Neural cell (in vitro differentiated cells): ENCODE measurements at regions not wholly inside any gene's neighbourhood (a gene's known extent, or its start where the extent isn't known, plus 50 kb on each side); places are given as distances from the start of the nearest gene placed in this dataset.

Source experiments
- H2AFZ ChIP-seq: fragments of 200-600, 300-800 bp; sonication (generic), shearing (Covaris generic); 2 replicates; pipeline ENCODE4 v1.6.0; 2014; ENCODE audit warnings: low read depth, mild to moderate bottlenecking, antibody characterized with exemption, low read length, moderate library complexity
- H3F3A ChIP-seq: fragments of 200-600 bp; shearing (Covaris generic); 2 replicates; pipeline ENCODE4 v1.6.1; 2016; ENCODE audit warnings: mild to moderate bottlenecking, moderate library complexity, mixed read lengths, antibody characterized with exemption, low read length; ENCODE audit not compliant: insufficient read depth, poor library complexity, severe bottlenecking
- H3K27ac ChIP-seq: fragments of 200-600, 300-800 bp; sonication (generic), shearing (Covaris generic); 2 replicates; pipeline ENCODE4 v1.5.1; 2014; ENCODE audit warnings: mild to moderate bottlenecking, low read length, moderate library complexity
- H3K27me3 ChIP-seq: fragments of 300-800, 200-600 bp; sonication (generic), shearing (Covaris generic); 2 replicates; pipeline ENCODE4 v1.6.0; 2014; ENCODE audit warnings: mild to moderate bottlenecking, low read depth, low read length, moderate library complexity; ENCODE audit not compliant: insufficient read depth
- H3K36me3 ChIP-seq: fragments of 300-800, 200-600 bp; sonication (generic), shearing (Covaris generic); 2 replicates; pipeline ENCODE4 v1.5.1; 2014; ENCODE audit warnings: mild to moderate bottlenecking, antibody characterized with exemption, low read length, moderate library complexity; ENCODE audit not compliant: insufficient read depth
- H3K4me2 ChIP-seq: fragments of 300-800, 200-600 bp; sonication (generic), shearing (Covaris generic); 2 replicates; pipeline ENCODE4 v1.6.0; 2014; ENCODE audit warnings: mild to moderate bottlenecking, low read length
- H3K4me3 ChIP-seq: fragments of 300-800, 200-600 bp; sonication (generic), shearing (Covaris generic); 2 replicates; pipeline ENCODE4 v1.5.1; 2014; ENCODE audit warnings: mild to moderate bottlenecking, low read length, moderate library complexity
- H3K79me2 ChIP-seq: fragments of 200-600 bp; shearing (Covaris generic); replicated peaks from 2 replicates; pipeline ENCODE4 v1.6.0; 2014; ENCODE audit warnings: mild to moderate bottlenecking, low read length, moderate library complexity; ENCODE audit not compliant: insufficient read depth
- H3K9ac ChIP-seq: fragments of 300-800, 200-600 bp; sonication (generic), shearing (Covaris generic); 2 replicates; pipeline ENCODE4 v1.6.1; 2016; ENCODE audit warnings: mild to moderate bottlenecking, low read length, mixed read lengths
- H3K9me2 ChIP-seq: fragments of 200-600 bp; shearing (Covaris generic); 2 replicates; pipeline ENCODE4 v1.6.1; 2016; ENCODE audit warnings: mild to moderate bottlenecking, low read length, mixed read lengths; ENCODE audit not compliant: insufficient read depth
- H3K9me3 ChIP-seq: fragments of 200-600, 300-800 bp; sonication (generic), shearing (Covaris generic); 2 replicates; pipeline ENCODE4 v1.6.1; 2016; ENCODE audit warnings: mild to moderate bottlenecking, mixed run types, low read length, moderate library complexity, mixed read lengths
- H4K20me1 ChIP-seq: fragments of 200-600 bp; shearing (Covaris generic); 2 replicates; pipeline ENCODE4 v1.6.1; 2016; ENCODE audit warnings: mild to moderate bottlenecking, mixed run types; ENCODE audit not compliant: insufficient read depth
- CTCF ChIP-seq: fragments of 450-650 bp; IDR thresholded peaks from 2 replicates; pipeline ENCODE4 v1.5.1; 2014; ENCODE audit warnings: antibody characterized with exemption, mild to moderate bottlenecking, moderate library complexity; ENCODE audit not compliant: poor library complexity, severe bottlenecking
- EP300 ChIP-seq: fragments of 450-650 bp; conservative IDR thresholded peaks from 2 replicates; pipeline ENCODE4 v1.6.1; 2014; ENCODE audit warnings: antibody characterized with exemption, mild to moderate bottlenecking, moderate library complexity; ENCODE audit not compliant: poor library complexity, severe bottlenecking
- EZH2 ChIP-seq: fragments of 200-600, 300-800 bp; shearing (Covaris generic), sonication (generic); IDR thresholded peaks from 2 replicates; pipeline ENCODE4 v1.6.1; 2014; ENCODE audit warnings: antibody characterized with exemption, low read length, borderline replicate concordance, mild to moderate bottlenecking; ENCODE audit not compliant: insufficient read depth, poor library complexity, severe bottlenecking
- MXI1 ChIP-seq: fragments of 450-650 bp; conservative IDR thresholded peaks from 2 replicates; pipeline ENCODE4 v1.6.1; 2014; ENCODE audit warnings: antibody characterized with exemption, mild to moderate bottlenecking; ENCODE audit not compliant: poor library complexity, severe bottlenecking
- POLR2AphosphoS5 ChIP-seq: IDR thresholded peaks from 2 replicates; pipeline ENCODE4 v1.6.1; 2012
- RAD21 ChIP-seq: fragments of 450-650 bp; conservative IDR thresholded peaks from 2 replicates; pipeline ENCODE4 v1.6.1; 2014; ENCODE audit warnings: antibody characterized with exemption, mild to moderate bottlenecking, moderate library complexity
- REST ChIP-seq: IDR thresholded peaks from 2 replicates; pipeline ENCODE4 v1.6.1; 2012; ENCODE audit warnings: borderline replicate concordance
- SMC3 ChIP-seq: fragments of 450-650 bp; conservative IDR thresholded peaks from 2 replicates; pipeline ENCODE4 v1.6.1; 2014; ENCODE audit warnings: antibody characterized with exemption, mild to moderate bottlenecking, moderate library complexity; ENCODE audit not compliant: poor library complexity
- TAF1 ChIP-seq: IDR thresholded peaks from 2 replicates; pipeline ENCODE4 v1.6.1; 2012; ENCODE audit warnings: low read depth

- H3K9me2 ChIP-seq = no peaks in the 10 kb centered on the region
- no peak overlapping the region for H3K4me3 ChIP-seq
- no peaks in the 10 kb centered on the region for H4K20me1 ChIP-seq
- no peak overlapping the region for H3K4me2 ChIP-seq
- H3K9ac ChIP-seq = no peak overlapping the region
- TF ChIP-seq REST (no peak), RAD21 (no peak), CTCF (no peak), MXI1 (no peak), EP300 (no peak), SMC3 (no peak), TAF1 (no peak), EZH2 (no peak), POLR2AphosphoS5 (no peak)
- H3K9me3 ChIP-seq = no peaks in the 10 kb centered on the region
- H3K27ac ChIP-seq = no peak overlapping the region
- no peaks in the 10 kb centered on the region for H3K27me3 ChIP-seq
- no peak overlapping the region for H2AFZ ChIP-seq
- no peaks in the 10 kb centered on the region for H3K79me2 ChIP-seq
- H3K36me3 ChIP-seq = no peaks in the 10 kb centered on the region
- H3F3A ChIP-seq = no peaks in the 10 kb centered on the region
These were observed 841.6 kb downstream of the TRIB2 start for GRCh38 chr2:13558368-13558767.

- Histone ChIP-seq H3K27ac (no peak overlapping the region), H3K9ac (no peak overlapping the region), H3K4me3 (no peak overlapping the region), H3K9me3 (no peaks in the 10 kb centered on the region), H3K79me2 (no peaks in the 10 kb centered on the region), H4K20me1 (no peaks in the 10 kb centered on the region), H3K4me2 (no peak overlapping the region), H2AFZ (no peak overlapping the region), H3K27me3 (no peaks in the 10 kb centered on the region), H3F3A (no peaks in the 10 kb centered on the region), H3K9me2 (no peaks in the 10 kb centered on the region), H3K36me3 (no peaks in the 10 kb centered on the region)
- TF ChIP-seq MXI1 (no peak), CTCF (no peak), SMC3 (no peak), REST (no peak), POLR2AphosphoS5 (no peak)
These were observed 843.6 kb downstream of the TRIB2 start for GRCh38 chr2:13560322-13560721.
